SK-N-SH (cell line): ENCODE measurements at regions not wholly inside any gene's neighbourhood (a gene's known extent, or its start where the extent isn't known, plus 50 kb on each side); places are given as distances from the start of the nearest gene placed in this dataset.

Source experiments
- CTCF ChIA-PET: fragments of 300-600, 350-600 bp; formaldehyde crosslinking; extraction: SDS; loops from one replicate; lab custom pipeline; 2021; lab: Yijun Ruan, JAX
- POLR2A ChIA-PET: fragments of 350-600 bp; sonication (Branson Sonifier 250); formaldehyde crosslinking; extraction: SDS; loops from one replicate; lab custom pipeline; 2020; ENCODE audit warnings: antibody characterized with exemption, inconsistent platforms; lab: Yijun Ruan, JAX
- DNase-seq: peaks from one replicate; pipeline ENCODE4 v3.0.0; 2012
- H2AFZ ChIP-seq: fragments of 200-600 bp; sonication (generic); 2 replicates; pipeline ENCODE4 v1.8.1; 2016; ENCODE audit warnings: antibody characterized with exemption, mild to moderate bottlenecking, low read depth
- H3F3A ChIP-seq: fragments of 200-600 bp; sonication (generic); replicated peaks from 2 replicates; pipeline ENCODE3; 2016; ENCODE audit warnings: antibody characterized with exemption, mild to moderate bottlenecking; ENCODE audit not compliant: insufficient read depth
- H3K27ac ChIP-seq, 2 experiments: fragments of 200-500 bp in 1 of 2; fragments of 200-600 bp in 1 of 2; sonication (Bioruptor generic) in 1 of 2; sonication (generic), shearing (Covaris generic) in 1 of 2; 2 replicates each; pipeline versions ENCODE4 v1.5.1 to v1.6.1; 2014 to 2016; ENCODE audit warnings: low read depth in 2 of 2, inconsistent platforms in 1 of 2, low read length in 1 of 2, mild to moderate bottlenecking in 1 of 2, mixed read lengths in 1 of 2
- H3K27me3 ChIP-seq: fragments of 200-600 bp; sonication (generic), shearing (Covaris generic); 2 replicates; pipeline ENCODE4 v1.6.1; 2016; ENCODE audit warnings: mixed run types; ENCODE audit not compliant: insufficient read depth
- H3K36me3 ChIP-seq, 2 experiments: fragments of 200-500 bp in 1 of 2; fragments of 200-600 bp in 1 of 2; sonication (Bioruptor generic) in 1 of 2; sonication (generic) in 1 of 2; replicated peaks in 1 of 2; 2 replicates each; pipeline versions ENCODE3 to v1.5.1; 2014 to 2016; ENCODE audit warnings: low read length in 1 of 2, mild to moderate bottlenecking in 1 of 2; ENCODE audit not compliant: insufficient read depth in 2 of 2, control insufficient read depth in 1 of 2
- H3K4me1 ChIP-seq, 2 experiments: fragments of 200-500 bp in 1 of 2; fragments of 200-600 bp in 1 of 2; sonication (Bioruptor generic) in 1 of 2; sonication (generic), shearing (Covaris generic) in 1 of 2; 2 replicates each; pipeline versions ENCODE4 v1.5.1 to v1.6.1; 2014 to 2016; ENCODE audit warnings: low read depth in 1 of 2, low read length in 1 of 2, mixed run types in 1 of 2; ENCODE audit not compliant: insufficient read depth in 2 of 2, control insufficient read depth in 1 of 2
- H3K4me2 ChIP-seq: fragments of 200-600 bp; sonication (generic), shearing (Covaris generic); 2 replicates; pipeline ENCODE4 v1.6.1; 2017; ENCODE audit warnings: mixed run types
- H3K4me3 ChIP-seq, 2 experiments: fragments of 200-500 bp in 1 of 2; fragments of 200-600 bp in 1 of 2; sonication (Bioruptor generic) in 1 of 2; sonication (generic), shearing (Covaris generic) in 1 of 2; 2 replicates each; pipeline versions ENCODE4 v1.5.1 to v1.8.1; 2014 to 2016; ENCODE audit warnings: low read depth in 2 of 2, inconsistent platforms in 1 of 2, low read length in 1 of 2, mild to moderate bottlenecking in 1 of 2, mixed read lengths in 1 of 2, moderate library complexity in 1 of 2
- H3K79me2 ChIP-seq: fragments of 200-600 bp; sonication (generic); 2 replicates; pipeline ENCODE4 v1.8.1; 2017; ENCODE audit warnings: mild to moderate bottlenecking; ENCODE audit not compliant: insufficient read depth
- H3K9ac ChIP-seq: fragments of 200-600 bp; sonication (generic); 2 replicates; pipeline ENCODE4 v1.6.1; 2017; ENCODE audit warnings: mixed run types
- H3K9me2 ChIP-seq: fragments of 200-600 bp; sonication (generic); 2 replicates; pipeline ENCODE4 v1.6.1; 2017; ENCODE audit warnings: mixed run types
- H3K9me3 ChIP-seq: fragments of 200-600 bp; sonication (generic); 2 replicates; pipeline ENCODE4 v1.6.1; 2017; ENCODE audit warnings: mixed run types, mild to moderate bottlenecking, moderate library complexity
- H4K20me1 ChIP-seq: fragments of 200-600 bp; sonication (generic); 2 replicates; pipeline ENCODE4 v1.6.1; 2017; ENCODE audit warnings: mild to moderate bottlenecking, mixed run types; ENCODE audit not compliant: insufficient read depth
- CTCF ChIP-seq: fragments of 200-600 bp; sonication (generic); IDR thresholded peaks from 2 replicates; pipeline ENCODE4 v1.6.1; 2017; ENCODE audit warnings: antibody characterized with exemption, mild to moderate bottlenecking, moderate library complexity
- ELF1 ChIP-seq: IDR thresholded peaks from 2 replicates; pipeline ENCODE4 v1.4.0; 2012
- FOXM1 ChIP-seq: IDR thresholded peaks from 2 replicates; pipeline ENCODE4 v1.4.0; 2012; ENCODE audit warnings: low read depth, mild to moderate bottlenecking
- GABPA ChIP-seq: IDR thresholded peaks from 2 replicates; pipeline ENCODE4 v1.4.0; 2012; ENCODE audit warnings: low read depth, mild to moderate bottlenecking
- GATA2 ChIP-seq: sonication (generic); formaldehyde crosslinking; IDR thresholded peaks from 2 replicates; pipeline ENCODE4 v1.5.0; 2020; ENCODE audit warnings: mild to moderate bottlenecking, missing genetic modification reagents
- JUND ChIP-seq: IDR thresholded peaks from 2 replicates; pipeline ENCODE4 v1.4.0; 2012
- MAX ChIP-seq: IDR thresholded peaks from 2 replicates; pipeline ENCODE4 v1.4.0; 2012; ENCODE audit warnings: low read depth
- MEF2A ChIP-seq: IDR thresholded peaks from 2 replicates; pipeline ENCODE4 v1.4.0; 2012; ENCODE audit warnings: low read depth, borderline replicate concordance
- MXI1 ChIP-seq: IDR thresholded peaks from 2 replicates; pipeline ENCODE4 v1.6.1; 2012; ENCODE audit warnings: mild to moderate bottlenecking, low read depth, low read length, improper control_type of control experiment
- NFIC ChIP-seq: IDR thresholded peaks from 2 replicates; pipeline ENCODE4 v1.4.0; 2012; ENCODE audit warnings: borderline replicate concordance
- RAD21 ChIP-seq: IDR thresholded peaks from 2 replicates; pipeline ENCODE4 v1.6.1; 2012; ENCODE audit warnings: mild to moderate bottlenecking, low read length
- RCOR1 ChIP-seq: fragments of 150-350 bp; IDR thresholded peaks from 2 replicates; pipeline ENCODE4 v1.6.1; 2017; ENCODE audit warnings: antibody characterized with exemption, low read length
- REST ChIP-seq: IDR thresholded peaks from 2 replicates; pipeline ENCODE4 v1.6.1; 2012; ENCODE audit warnings: mild to moderate bottlenecking, low read depth, low read length, moderate library complexity
- RXRA ChIP-seq: IDR thresholded peaks from 2 replicates; pipeline ENCODE4 v1.4.0; 2012; ENCODE audit warnings: low read depth, mild to moderate bottlenecking, borderline replicate concordance
- SIN3A ChIP-seq: IDR thresholded peaks from 2 replicates; pipeline ENCODE4 v1.6.1; 2012; ENCODE audit warnings: low read depth, mild to moderate bottlenecking, low read length, moderate library complexity, borderline replicate concordance
- SMC3 ChIP-seq: IDR thresholded peaks from 2 replicates; pipeline ENCODE4 v1.6.1; 2012; ENCODE audit warnings: low read depth, low read length, improper control_type of control experiment
- TAF1 ChIP-seq: IDR thresholded peaks from 2 replicates; pipeline ENCODE4 v1.6.1; 2012; ENCODE audit warnings: low read depth, mild to moderate bottlenecking, low read length, moderate library complexity, borderline replicate concordance
- TEAD4 ChIP-seq: IDR thresholded peaks from 2 replicates; pipeline ENCODE4 v1.4.0; 2012; ENCODE audit warnings: mild to moderate bottlenecking, borderline replicate concordance; ENCODE audit not compliant: insufficient read depth
- YY1 ChIP-seq: IDR thresholded peaks from 2 replicates; pipeline ENCODE4 v1.4.0; 2012; ENCODE audit warnings: low read depth, mild to moderate bottlenecking
- WGBS: methylation state at CpG from one replicate; pipeline ENCODE4 v1.1.6; 2017; ENCODE audit warnings: low lambda C conversion rate; 5-methylcytosine and 5-hydroxymethylcytosine counted together

GRCh38 chr11:15909937-15910598 is 446.3 kb downstream of the SOX6 start:
- 52% methylated on average over 11 of the region's 11 CpGs for WGBS
- ChIA-PET POLR2A (no interaction called here), CTCF (no interaction called here)
- H3K36me3 ChIP-seq: no peaks in the 10 kb centered on the region
- no peak overlapping the region for H3K4me3 ChIP-seq
- H3K4me2 ChIP-seq: no peak overlapping the region
- DNase-seq: no peak
- no peaks in the 10 kb centered on the region for H4K20me1 ChIP-seq
- H3K79me2 ChIP-seq: no peaks in the 10 kb centered on the region
- H2AFZ ChIP-seq: no peak overlapping the region
- H3K27ac ChIP-seq: no peak overlapping the region
- no peaks in the 10 kb centered on the region for H3K27me3 ChIP-seq
- H3F3A ChIP-seq: no peaks in the 10 kb centered on the region
- H3K9me2 ChIP-seq: no peaks in the 10 kb centered on the region
- H3K9me3 ChIP-seq: no peaks in the 10 kb centered on the region
- H3K4me1 ChIP-seq: peaks cover 0 to 8% of the 10 kb centered on the region in 2 experiments; a peak in 1 of 4 replicates
- TF ChIP-seq NFIC (no peak), SIN3A (no peak), TAF1 (no peak), RCOR1 (no peak), YY1 (no peak), SMC3 (no peak)
- no peak overlapping the region for H3K9ac ChIP-seq

- 75% methylated on average over 7 of the region's 7 CpGs for WGBS
- H2AFZ ChIP-seq: no peak overlapping the region
- no peaks in the 10 kb centered on the region for H3K27me3 ChIP-seq
- H3K9me3 ChIP-seq: no peaks in the 10 kb centered on the region
- H4K20me1 ChIP-seq: no peaks in the 10 kb centered on the region
- no peaks in the 10 kb centered on the region for H3K36me3 ChIP-seq
- TF ChIP-seq YY1: no peak
- no peak for TF ChIP-seq TAF1
- TF ChIP-seq GABPA: no peak
- TF ChIP-seq RCOR1: no peak
- TF ChIP-seq MAX: no peak
- TF ChIP-seq RAD21: no peak
- no peak for TF ChIP-seq TEAD4
- no peak for TF ChIP-seq RXRA
- no peak for TF ChIP-seq MXI1
- TF ChIP-seq FOXM1: no peak
- no peak for TF ChIP-seq REST
- TF ChIP-seq MEF2A: no peak
- TF ChIP-seq GATA2 (CRISPR knock-in tag): no peak
- no peak for TF ChIP-seq CTCF
- no peak for TF ChIP-seq ELF1
- no peak for TF ChIP-seq SMC3
- TF ChIP-seq JUND: no peak
- H3K4me1 ChIP-seq: peaks cover 0 to 8% of the 10 kb centered on the region in 2 experiments; a peak in 1 of 4 replicates
- H3F3A ChIP-seq: no peaks in the 10 kb centered on the region
- H3K9me2 ChIP-seq: no peaks in the 10 kb centered on the region
- H3K9ac ChIP-seq: no peak overlapping the region
- H3K4me2 ChIP-seq: no peak overlapping the region
- DNase-seq: no peak
- no peaks in the 10 kb centered on the region for H3K79me2 ChIP-seq
- no peak overlapping the region for H3K27ac ChIP-seq
- POLR2A ChIA-PET: no interaction called here
- CTCF ChIA-PET: no interaction called here
- H3K4me3 ChIP-seq: no peak overlapping the region
Observed at GRCh38 chr11:15910761-15911160, 445.6 kb downstream of the SOX6 start.
